Thyroid gland (tissue), 4 donors: ENCODE measurements at regions not wholly inside any gene's neighbourhood (a gene's known extent, or its start where the extent isn't known, plus 50 kb on each side); places are given as distances from the start of the nearest gene placed in this dataset.

Experiments used
- DNase-seq, 2 donors: peaks; one replicate each; pipeline ENCODE4 v3.0.0-alpha.2; 2019
- H3K27ac ChIP-seq, 3 donors: fragments of 200-600 bp; sonication (generic); 1 replicate in 2 of 3; 2 replicates in 1 of 3; pipeline ENCODE4 v1.5.1; 2016 to 2019; ENCODE audit warnings: mild to moderate bottlenecking in 1 of 3, moderate library complexity in 1 of 3
- H3K27me3 ChIP-seq: fragments of 200-600 bp; sonication (generic); one replicate; pipeline ENCODE4 v1.5.1; 2019
- H3K36me3 ChIP-seq, 2 donors: fragments of 200-600 bp; sonication (generic); one replicate each; pipeline ENCODE4 v1.5.1; 2016 to 2019
- H3K4me1 ChIP-seq, 2 donors: fragments of 200-600 bp; sonication (generic); one replicate each; pipeline ENCODE4 v1.5.1; 2017 to 2019
- H3K4me3 ChIP-seq, 3 donors: fragments of 200-600 bp; sonication (generic); replicated peaks in 1 of 3; 1 replicate in 2 of 3; 2 replicates in 1 of 3; pipeline ENCODE4 v1.5.1; 2016; ENCODE audit warnings: mild to moderate bottlenecking in 1 of 3
- H3K9me3 ChIP-seq: fragments of 200-600 bp; sonication (generic); one replicate; pipeline ENCODE4 v1.5.1; 2017
- CTCF ChIP-seq, 6 experiments: fragments of 200-600 bp in 3 of 6; fragments of 450-650 bp in 3 of 6; sonication (generic) in 3 of 6; IDR thresholded peaks; one replicate each; pipeline ENCODE4 v1.5.1; 2016 to 2019; ENCODE audit warnings: antibody characterized with exemption in 6 of 6, mild to moderate bottlenecking in 2 of 6, inconsistent platforms in 1 of 6, moderate library complexity in 1 of 6
- POLR2A ChIP-seq, 2 donors: fragments of 450-650 bp; IDR thresholded peaks; one replicate each; pipeline ENCODE4 v1.6.1; 2017; ENCODE audit warnings: antibody characterized with exemption in 2 of 2, mild to moderate bottlenecking in 2 of 2, moderate library complexity in 1 of 2
- WGBS, 2 donors: methylation state at CpG; one replicate each; pipeline ENCODE4 v1.1.5; 2017; 5-methylcytosine and 5-hydroxymethylcytosine counted together
- intact Hi-C: fragments of 100-400 bp; cut with DNase I; formaldehyde crosslinking; loops from one replicate; pipeline ENCODE4 v1.15.1; 2023

- H3K4me1 ChIP-seq = no peaks in the 10 kb centered on the region
- no peak overlapping the region for H3K27ac ChIP-seq
- H3K9me3 ChIP-seq = no peaks in the 10 kb centered on the region
- DNase-seq = no peak
- no peaks in the 10 kb centered on the region for H3K36me3 ChIP-seq
- WGBS, 2 donors = 78 to 83% methylated on average over 4 of the region's 4 CpGs
- no peaks in the 10 kb centered on the region for H3K27me3 ChIP-seq
- H3K4me3 ChIP-seq = no peak overlapping the region
- no peak for TF ChIP-seq CTCF (IDR thresholded peaks at IDR 0.05)
- TF ChIP-seq POLR2A (IDR thresholded peaks at IDR 0.05) = no peak
- intact Hi-C loops = no loop called here
These were observed 155.3 kb upstream of the SLCO3A1 start for GRCh38 chr15:91698241-91698640.

- TF ChIP-seq POLR2A (IDR thresholded peaks at IDR 0.05) = no peak
- no peak overlapping the region for H3K27ac ChIP-seq
- intact Hi-C loops = loop anchor here (10.0 kb wide), 1 partner anchor 145 kb away; no protein-coding TSS in a partner anchor
- H3K27me3 ChIP-seq = no peaks in the 10 kb centered on the region
- H3K9me3 ChIP-seq = no peaks in the 10 kb centered on the region
- DNase-seq = no peak
- H3K36me3 ChIP-seq = no peaks in the 10 kb centered on the region
- no peak overlapping the region for H3K4me3 ChIP-seq
- 90 to 96% methylated on average over 1 of the region's 1 CpG for WGBS, 2 donors
- H3K4me1 ChIP-seq = no peaks in the 10 kb centered on the region
These were observed 153.8 kb upstream of the SLCO3A1 start for GRCh38 chr15:91699741-91700140.

- TF ChIP-seq CTCF (IDR thresholded peaks at IDR 0.05) (no peak), POLR2A (IDR thresholded peaks at IDR 0.05) (no peak)
- Histone ChIP-seq H3K4me1 (no peaks in the 10 kb centered on the region), H3K36me3 (no peaks in the 10 kb centered on the region), H3K27me3 (no peaks in the 10 kb centered on the region), H3K4me3 (no peak overlapping the region), H3K27ac (no peak overlapping the region), H3K9me3 (no peaks in the 10 kb centered on the region)
- intact Hi-C loops = loop anchor here (10.0 kb wide), 1 partner anchor 142 kb away; no protein-coding TSS in a partner anchor
- no peak for DNase-seq
- WGBS, 2 donors = 95 to 99% methylated on average over 2 of the region's 2 CpGs
These were observed 150.2 kb upstream of the SLCO3A1 start for GRCh38 chr15:91703274-91703673.

- no peaks in the 10 kb centered on the region for H3K27me3 ChIP-seq
- H3K27ac ChIP-seq = no peak overlapping the region
- H3K4me3 ChIP-seq = no peak overlapping the region
- no peak for DNase-seq
- H3K36me3 ChIP-seq = no peaks in the 10 kb centered on the region
- intact Hi-C loops = loop anchor here (10.0 kb wide), 1 partner anchor 140 kb away; no protein-coding TSS in a partner anchor
- no peaks in the 10 kb centered on the region for H3K9me3 ChIP-seq
- H3K4me1 ChIP-seq = no peaks in the 10 kb centered on the region
- WGBS, 2 donors = 79 to 90% methylated on average over 5 of the region's 5 CpGs
- TF ChIP-seq POLR2A (IDR thresholded peaks at IDR 0.05) = no peak
- no peak for TF ChIP-seq CTCF (IDR thresholded peaks at IDR 0.05)
These were observed 149.2 kb upstream of the SLCO3A1 start for GRCh38 chr15:91704343-91704742.

- intact Hi-C loops = loop anchor here (5.0 to 10.0 kb wide), 2 partner anchors 138 to 371 kb away; no protein-coding TSS in a partner anchor
- TF ChIP-seq CTCF (IDR thresholded peaks at IDR 0.05) (peak; percentile 86 to 94 (median 89)), POLR2A (IDR thresholded peaks at IDR 0.05) (no peak)
- Histone ChIP-seq H3K27ac (no peak overlapping the region), H3K27me3 (no peaks in the 10 kb centered on the region), H3K4me1 (no peaks in the 10 kb centered on the region), H3K9me3 (no peaks in the 10 kb centered on the region), H3K4me3 (no peak overlapping the region), H3K36me3 (no peaks in the 10 kb centered on the region)
- peak; percentile 77 to 86 for DNase-seq
- 20% methylated on average over 9 of the region's 9 CpGs for WGBS, 2 donors
These were observed 147.0 kb upstream of the SLCO3A1 start for GRCh38 chr15:91706322-91707032.
